Neural cell (in vitro differentiated cells): ENCODE measurements at regions not wholly inside any gene's neighbourhood (a gene's known extent, or its start where the extent isn't known, plus 50 kb on each side); places are given as distances from the start of the nearest gene placed in this dataset.

Experiments used
- CTCF ChIP-seq: fragments of 450-650 bp; IDR thresholded peaks from 2 replicates; pipeline ENCODE4 v1.5.1; 2014; ENCODE audit warnings: antibody characterized with exemption, mild to moderate bottlenecking, moderate library complexity; ENCODE audit not compliant: poor library complexity, severe bottlenecking
- MXI1 ChIP-seq: fragments of 450-650 bp; conservative IDR thresholded peaks from 2 replicates; pipeline ENCODE4 v1.6.1; 2014; ENCODE audit warnings: antibody characterized with exemption, mild to moderate bottlenecking; ENCODE audit not compliant: poor library complexity, severe bottlenecking
- RAD21 ChIP-seq: fragments of 450-650 bp; conservative IDR thresholded peaks from 2 replicates; pipeline ENCODE4 v1.6.1; 2014; ENCODE audit warnings: antibody characterized with exemption, mild to moderate bottlenecking, moderate library complexity

- TF ChIP-seq CTCF (no peak), RAD21 (no peak), MXI1 (no peak)
Measured at GRCh38 chr6:132210886-132211563, 190.2 kb downstream of the MOXD1 start.
